ENCODE measurements at regions not wholly inside any gene's neighbourhood (a gene's known extent, or its start where the extent isn't known, plus 50 kb on each side); places are given as distances from the start of the nearest gene placed in this dataset.
"Not testable (repeated sequence)": the region's sequence is repeated elsewhere in the genome, so short reads cannot be mapped to it uniquely, and the experiment has no call there.

DNA sequence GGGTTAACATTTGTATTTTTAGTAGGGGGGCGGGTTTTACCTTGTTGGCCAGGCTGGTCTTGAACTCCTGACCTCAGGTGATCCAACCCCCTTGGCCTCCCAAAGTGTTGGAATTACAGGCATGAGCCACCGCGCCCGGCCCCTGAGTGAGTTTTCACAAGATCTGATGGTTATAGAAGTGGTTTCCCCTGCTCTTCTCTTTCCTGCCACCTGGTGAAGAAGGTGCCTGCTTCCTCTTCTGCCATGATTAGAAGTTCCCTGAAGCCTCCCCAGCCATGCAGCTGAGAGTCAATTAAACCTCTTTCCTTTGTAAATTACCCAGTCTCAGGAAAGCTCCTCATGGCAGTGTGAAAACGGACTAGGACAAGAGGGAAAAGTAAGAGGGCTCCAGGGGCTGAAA lies 259.1 kb upstream of the PLET1 start:
- DNase-seq, result no peak

DNA sequence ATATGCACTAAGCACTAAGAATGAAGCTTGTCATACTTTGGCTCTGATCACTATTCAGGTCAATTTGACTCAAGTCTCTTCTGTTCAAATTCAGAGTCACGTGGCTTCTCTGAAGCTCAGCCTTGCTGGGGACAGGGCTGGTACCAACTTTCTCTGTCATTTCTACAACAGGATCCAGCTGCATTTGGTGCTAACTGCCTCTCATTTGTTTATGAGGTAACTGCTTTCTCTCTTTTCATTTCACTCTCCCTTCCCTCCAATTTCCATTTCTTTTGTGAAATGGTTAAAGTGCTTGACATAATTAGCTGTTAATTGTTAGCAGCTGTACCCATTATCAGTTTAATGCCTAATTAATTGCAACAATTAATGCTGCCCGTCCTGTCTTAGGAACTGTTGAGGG lies 259.7 kb upstream of the PLET1 start:
- DNase-seq, result no peak

- DNase-seq, result no peak
These were observed 261.9 kb upstream of the PLET1 start for GRCh38 chr11:112522536-112522935.

GRCh38 chr11:112523031-112523430 lies 262.4 kb upstream of the PLET1 start:
- no peak for DNase-seq

DNA sequence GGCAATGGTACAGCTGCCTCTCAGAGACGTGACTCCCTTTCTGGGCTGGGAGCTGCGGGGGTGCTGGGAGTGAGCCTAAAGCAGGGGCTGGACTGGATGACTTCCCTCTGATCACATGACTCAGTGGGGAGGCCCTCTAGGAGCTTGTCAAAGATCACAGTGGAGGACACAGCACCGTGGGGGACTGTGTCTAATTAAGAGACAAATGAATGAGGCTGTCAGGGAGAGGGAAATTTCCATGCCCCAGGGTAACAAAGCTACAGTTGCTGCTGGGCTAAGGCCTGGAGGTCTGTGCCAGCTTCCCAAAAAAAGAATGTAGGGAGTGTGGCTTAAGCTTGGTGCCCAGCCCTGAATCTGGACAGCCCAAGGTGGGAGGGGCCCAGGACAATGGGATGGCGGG lies 262.8 kb upstream of the PLET1 start:
- DNase-seq, result no peak

GRCh38 chr11:112523951-112524350 lies 263.3 kb upstream of the PLET1 start:
- no peak for DNase-seq

- DNase-seq, result no peak
These were observed 264.1 kb upstream of the PLET1 start for GRCh38 chr11:112524798-112525197.

- DNase-seq, result no peak
These were observed 264.6 kb upstream of the PLET1 start for GRCh38 chr11:112525270-112525669.

DNA sequence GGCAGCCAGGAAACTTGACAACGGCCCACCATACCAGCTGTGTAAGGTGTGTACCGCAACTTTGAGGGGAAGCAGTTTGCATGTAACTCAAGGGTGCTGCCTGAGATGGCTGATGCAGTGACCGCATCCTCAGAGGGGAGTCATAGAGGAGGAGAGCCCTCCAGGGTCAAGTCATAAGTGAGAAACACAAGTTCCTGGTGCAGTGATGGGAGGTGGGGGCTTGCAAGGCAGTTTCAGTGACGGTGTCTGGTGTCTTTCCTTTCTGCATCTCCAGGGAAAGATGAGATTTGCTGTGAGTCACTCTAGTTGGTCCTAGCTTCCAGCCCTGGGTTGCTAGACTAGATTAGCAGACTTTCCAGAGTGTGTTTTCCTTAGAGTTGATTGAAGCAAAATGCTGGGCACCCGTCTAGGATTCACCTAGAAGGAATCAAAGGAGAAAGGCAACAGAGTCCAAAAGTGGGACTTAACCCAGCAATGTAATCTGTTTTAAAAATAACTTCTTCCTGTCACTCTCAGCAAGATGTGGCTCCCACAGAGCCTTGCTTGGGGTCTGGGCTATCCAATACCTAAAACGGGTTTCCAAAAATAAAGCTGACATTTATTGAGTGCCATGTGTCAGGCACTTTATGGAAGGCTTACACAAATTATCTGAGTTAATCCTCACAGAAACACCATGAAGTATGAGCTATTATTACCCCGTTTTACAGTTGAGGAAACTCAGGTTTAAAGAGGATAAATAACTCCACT lies 265.4 kb upstream of the PLET1 start:
- no peak for DNase-seq

DNA sequence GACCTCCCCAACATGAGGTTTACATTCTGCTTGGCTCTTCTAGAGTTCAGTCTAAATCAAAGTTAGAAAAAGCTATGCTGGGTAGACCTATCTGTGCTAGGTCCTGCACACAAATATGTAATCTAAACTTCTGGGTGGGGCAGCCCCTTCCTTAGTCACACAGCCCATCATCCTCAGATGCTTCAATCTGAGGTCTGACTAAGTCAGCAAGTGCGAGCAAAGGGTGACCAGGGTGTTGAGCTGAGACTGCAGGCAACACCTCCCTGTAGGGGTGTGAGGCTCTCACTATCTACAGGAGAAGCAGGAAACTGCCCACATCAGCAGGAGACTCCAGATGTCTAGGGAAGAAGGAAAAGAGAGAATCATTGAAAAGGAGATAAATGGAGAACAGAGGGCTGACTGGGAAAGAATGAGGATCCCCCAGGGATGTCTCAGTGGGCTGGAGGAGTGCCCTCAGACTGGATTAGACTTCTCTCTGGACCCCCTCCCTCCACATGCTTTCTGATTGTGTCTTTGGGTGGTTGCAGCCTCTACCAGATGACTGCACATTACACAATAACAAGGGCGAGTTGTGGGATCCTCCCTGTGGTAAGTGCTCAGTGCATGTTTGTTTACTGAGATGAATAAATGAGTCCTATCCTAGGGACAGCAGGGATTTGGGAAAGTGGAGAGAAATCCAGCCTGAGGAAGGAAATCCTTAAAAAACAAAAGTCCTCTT lies 266.2 kb upstream of the PLET1 start:
- DNase-seq, result no peak

DNA sequence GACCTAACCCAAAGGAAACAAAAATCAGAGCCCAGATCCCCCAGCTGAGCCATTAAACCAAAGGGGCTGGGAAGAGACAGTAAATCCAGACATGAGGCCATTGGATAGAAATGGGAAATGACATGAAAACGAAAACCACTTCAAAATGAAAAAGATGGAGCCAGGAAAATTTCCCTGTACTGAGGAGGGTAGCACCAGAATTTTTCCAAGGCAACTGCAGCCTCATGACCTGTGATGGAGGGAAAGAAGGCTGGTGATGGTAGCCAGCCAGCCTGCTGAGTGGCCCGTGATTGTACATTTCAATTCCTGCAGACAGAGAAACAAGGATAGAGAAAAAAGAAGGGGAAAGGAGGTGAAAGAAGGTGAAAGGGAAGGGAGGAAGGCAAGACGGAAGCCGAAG lies 268.4 kb upstream of the PLET1 start:
- DNase-seq, result no peak

DNA sequence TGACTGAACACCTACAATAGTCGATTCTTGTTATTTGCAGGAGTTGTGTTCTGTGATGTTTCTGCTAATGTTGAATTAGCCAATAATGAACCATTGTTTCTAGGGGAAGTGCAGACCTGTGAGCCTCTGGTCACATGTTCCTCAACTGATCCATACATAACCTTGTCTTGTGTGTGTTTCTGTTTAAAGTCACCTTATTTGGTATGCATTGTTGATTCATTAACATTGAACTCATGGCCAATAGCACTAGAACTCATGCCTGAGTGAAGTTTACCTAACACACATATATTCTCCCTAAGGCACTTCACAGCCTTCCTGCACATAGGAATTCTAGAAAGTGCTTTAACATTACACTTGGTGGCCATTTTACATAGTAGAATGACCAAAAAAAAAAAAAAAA lies 271.8 kb upstream of the PLET1 start:
- no peak for DNase-seq

- no peak for DNase-seq
These were observed 273.0 kb upstream of the PLET1 start for GRCh38 chr11:112533682-112534081.

GRCh38 chr11:112534208-112534607 lies 273.5 kb upstream of the PLET1 start:
- no peak for DNase-seq

DNA sequence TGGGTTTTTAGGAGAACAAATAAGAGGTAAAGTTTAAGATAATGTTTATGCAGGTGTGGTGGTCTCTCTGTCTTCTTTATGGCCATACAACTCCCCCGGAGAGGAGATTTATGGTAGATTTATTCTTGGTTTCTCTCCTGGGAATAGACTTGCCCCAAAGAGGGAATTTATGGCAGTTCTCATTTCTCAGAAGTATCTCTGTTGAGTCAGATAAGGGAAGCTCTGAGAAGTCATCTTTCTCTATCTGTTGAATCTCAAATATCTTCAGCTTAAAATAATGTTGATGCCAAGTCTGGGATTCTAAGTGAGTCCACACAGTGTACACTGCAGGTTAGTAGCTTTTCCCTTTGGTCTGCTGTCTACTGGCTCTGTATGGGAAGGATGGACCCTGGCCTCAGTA lies 276.4 kb upstream of the PLET1 start:
- no peak for DNase-seq

GRCh38 chr11:112537846-112538330 lies 277.2 kb upstream of the PLET1 start:
- no peak for DNase-seq

GRCh38 chr11:112538534-112539280 lies 278.0 kb upstream of the PLET1 start:
- DNase-seq, result no peak

GRCh38 chr11:112539281-112539555 lies 278.6 kb upstream of the PLET1 start:
- DNase-seq, result not testable (repeated sequence)

GRCh38 chr11:112539741-112540140 lies 279.1 kb upstream of the PLET1 start:
- DNase-seq, result no peak

GRCh38 chr11:112540261-112540660 lies 279.6 kb upstream of the PLET1 start:
- no peak for DNase-seq

DNA sequence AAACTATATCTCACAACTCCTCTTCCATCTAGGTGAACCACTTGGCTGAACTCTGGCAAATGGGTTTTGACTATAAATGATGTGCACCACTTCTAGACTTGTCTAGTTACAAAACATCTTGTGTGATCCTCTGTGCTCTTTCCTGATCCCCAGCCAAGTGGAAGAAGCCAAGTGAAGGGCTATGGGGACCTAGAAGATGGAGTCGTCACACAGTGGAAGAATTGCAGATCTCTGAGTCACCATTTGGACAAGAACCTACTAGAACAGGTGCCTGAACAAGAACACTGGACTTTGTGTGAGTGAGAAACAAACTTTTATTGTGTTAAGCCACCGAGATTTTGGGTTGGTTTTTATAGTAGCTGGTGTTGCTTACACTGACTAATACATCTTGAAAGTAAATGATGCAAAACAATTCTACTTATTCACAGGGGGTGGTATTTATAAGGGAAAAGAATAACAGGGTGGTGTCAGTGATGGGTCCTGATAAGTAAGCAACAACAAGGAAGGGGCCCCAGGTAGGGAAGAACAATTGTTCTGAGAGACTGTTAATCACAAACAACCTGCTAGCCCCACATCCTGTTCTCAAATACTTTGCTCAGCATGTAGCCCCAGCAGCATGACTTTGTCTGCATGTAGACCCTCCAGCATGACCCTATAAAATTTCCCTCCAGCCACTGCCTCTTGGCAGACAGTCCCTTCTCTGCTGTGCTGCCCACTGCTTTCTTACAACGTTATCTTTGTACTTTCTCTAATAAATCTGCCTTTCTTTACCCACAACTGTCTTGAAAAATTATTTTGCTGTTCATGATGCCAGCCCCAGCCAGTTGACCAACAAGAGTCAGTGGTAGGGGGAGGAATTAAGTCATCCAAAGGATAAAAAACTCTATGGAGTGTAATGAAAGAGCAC lies 280.7 kb upstream of the PLET1 start:
- no peak for DNase-seq

GRCh38 chr11:112542479-112542878 lies 281.8 kb upstream of the PLET1 start:
- no peak for DNase-seq

- DNase-seq, result no peak
These were observed 282.7 kb upstream of the PLET1 start for GRCh38 chr11:112543390-112543789.

Data from activated effector memory CD4-positive, alpha-beta T cell treated with anti-CD3 and anti-CD28 coated beads, Interleukin-2, amount 50 U/mL, for 16 hours (primary cell).